Neuronal stem cell (in vitro differentiated cells): ENCODE measurements at regions not wholly inside any gene's neighbourhood (a gene's known extent, or its start where the extent isn't known, plus 50 kb on each side); places are given as distances from the start of the nearest gene placed in this dataset.

Source experiments
- DNase-seq: peaks from one replicate; pipeline ENCODE4 v3.0.0-alpha.2; 2013; ENCODE audit warnings: low spot score
- H2AFZ ChIP-seq: one replicate; pipeline ENCODE4 v1.6.1; 2013; ENCODE audit warnings: mild to moderate bottlenecking, low read length, inconsistent platforms
- H2AK5ac ChIP-seq: 2 replicates; pipeline ENCODE4 v1.6.1; 2013; ENCODE audit warnings: low read depth, mild to moderate bottlenecking, inconsistent platforms, low read length, moderate library complexity, mixed read lengths
- H2BK120ac ChIP-seq: 2 replicates; pipeline ENCODE4 v1.6.1; 2013; ENCODE audit warnings: low read depth, mild to moderate bottlenecking, inconsistent platforms, low read length, moderate library complexity, mixed read lengths
- H2BK12ac ChIP-seq: one replicate; pipeline ENCODE4 v1.6.1; 2013; ENCODE audit warnings: low read length, inconsistent platforms
- H2BK15ac ChIP-seq: 2 replicates; pipeline ENCODE4 v1.6.1; 2013; ENCODE audit warnings: mild to moderate bottlenecking, low read length, inconsistent platforms, mixed read lengths
- H2BK5ac ChIP-seq: one replicate; pipeline ENCODE4 v1.6.1; 2013; ENCODE audit warnings: inconsistent platforms, mild to moderate bottlenecking, low read length, moderate library complexity
- H3K14ac ChIP-seq: one replicate; pipeline ENCODE4 v1.6.1; 2013; ENCODE audit warnings: low read length, inconsistent platforms
- H3K18ac ChIP-seq: 2 replicates; pipeline ENCODE4 v1.6.1; 2013; ENCODE audit warnings: low read length, inconsistent platforms
- H3K23ac ChIP-seq: 2 replicates; pipeline ENCODE4 v1.6.1; 2013; ENCODE audit warnings: low read depth, mild to moderate bottlenecking, mixed read lengths, low read length, inconsistent platforms; ENCODE audit not compliant: poor library complexity
- H3K27ac ChIP-seq: replicated peaks from 3 replicates; pipeline ENCODE4 v1.5.1; 2013; ENCODE audit warnings: low read length, inconsistent platforms
- H3K27me3 ChIP-seq, 3 experiments: 2 replicates each; pipeline ENCODE4 v1.6.1; 2013; ENCODE audit warnings: low read length in 3 of 3, mild to moderate bottlenecking in 2 of 3, inconsistent platforms in 1 of 3, low read depth in 1 of 3, mixed read lengths in 1 of 3, moderate library complexity in 1 of 3; ENCODE audit not compliant: control insufficient read depth in 3 of 3, insufficient read depth in 3 of 3
- H3K36me3 ChIP-seq, 2 donors: replicated peaks in 1 of 2; 2 replicates each; pipeline ENCODE4 v1.6.1; 2013; ENCODE audit warnings: low read length in 2 of 2; ENCODE audit not compliant: control insufficient read depth in 2 of 2, insufficient read depth in 2 of 2
- H3K4ac ChIP-seq: 2 replicates; pipeline ENCODE4 v1.6.1; 2013; ENCODE audit warnings: inconsistent platforms, mild to moderate bottlenecking, low read length, moderate library complexity
- H3K4me1 ChIP-seq, 2 donors: 1 replicate in 1 of 2; 2 replicates in 1 of 2; pipeline ENCODE4 v1.6.1; 2013; ENCODE audit warnings: low read length in 2 of 2, low read depth in 1 of 2; ENCODE audit not compliant: control insufficient read depth in 2 of 2, insufficient read depth in 1 of 2
- H3K4me2 ChIP-seq: one replicate; pipeline ENCODE4 v1.6.1; 2013; ENCODE audit warnings: mild to moderate bottlenecking, low read length, inconsistent platforms; ENCODE audit not compliant: insufficient read depth, poor library complexity, severe bottlenecking
- H3K4me3 ChIP-seq, 2 donors: 2 replicates each; pipeline ENCODE4 v1.5.1; 2013; ENCODE audit warnings: low read length in 2 of 2, mild to moderate bottlenecking in 2 of 2, inconsistent platforms in 1 of 2, moderate library complexity in 1 of 2
- H3K79me1 ChIP-seq: one replicate; pipeline ENCODE4 v1.6.1; 2013; ENCODE audit warnings: low read depth, mild to moderate bottlenecking, inconsistent platforms, low read length, moderate library complexity
- H3K9ac ChIP-seq: one replicate; pipeline ENCODE4 v1.6.1; 2013; ENCODE audit warnings: mild to moderate bottlenecking, low read depth, low read length, inconsistent platforms; ENCODE audit not compliant: poor library complexity
- H3K9me3 ChIP-seq, 2 donors: replicated peaks in 1 of 2; 2 replicates each; pipeline versions ENCODE3 to v1.6.1; 2013; ENCODE audit warnings: low read length in 2 of 2, mild to moderate bottlenecking in 2 of 2, inconsistent platforms in 1 of 2, low read depth in 1 of 2, mixed read lengths in 1 of 2, moderate library complexity in 1 of 2; ENCODE audit not compliant: control insufficient read depth in 2 of 2, insufficient read depth in 1 of 2
- H4K8ac ChIP-seq: one replicate; pipeline ENCODE4 v1.6.1; 2013; ENCODE audit warnings: low read depth, mild to moderate bottlenecking, inconsistent platforms, low read length, moderate library complexity
- H4K91ac ChIP-seq: one replicate; pipeline ENCODE4 v1.6.1; 2013; ENCODE audit warnings: low read length, low read depth, mild to moderate bottlenecking, inconsistent platforms; ENCODE audit not compliant: poor library complexity
- WGBS, 2 donors: extraction: QIAGEN DNeasy Blood & Tissue Kit; methylation state at CpG; one replicate each; pipeline ENCODE4 v1.1.7; 2013; ENCODE audit warnings: missing lambda C conversion rate in 2 of 2, mixed read lengths in 1 of 2; ENCODE audit not compliant: insufficient read length in 2 of 2, insufficient replicate concordance in 1 of 2; ENCODE audit errors: extremely low coverage in 2 of 2; 5-methylcytosine and 5-hydroxymethylcytosine counted together

DNA sequence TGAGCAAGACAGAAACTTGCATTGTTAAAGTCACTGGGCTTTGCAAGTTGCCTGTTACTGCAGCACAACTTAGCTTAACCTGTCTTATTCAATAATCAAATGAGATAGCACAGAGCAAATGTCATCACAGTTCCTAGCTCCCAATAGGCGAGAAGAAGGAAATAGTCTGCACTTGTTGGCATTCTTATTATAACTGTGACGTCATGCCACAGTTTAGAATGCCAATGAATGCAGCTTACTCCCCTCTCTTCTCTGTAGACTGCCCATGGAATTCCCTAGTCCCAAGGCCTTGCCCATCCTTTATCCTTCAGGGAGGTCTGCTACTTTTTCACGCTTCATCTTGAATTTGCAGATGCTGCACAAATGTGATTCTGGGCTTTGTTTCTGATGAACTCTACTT is 1094.9 kb upstream of the AUTS2 start:
- no peak overlapping the region for H2AFZ ChIP-seq
- H2AK5ac ChIP-seq, result no peak overlapping the region
- no peak overlapping the region for H3K4me3 ChIP-seq
- H4K91ac ChIP-seq, result no peak overlapping the region
- no peak overlapping the region for H3K9ac ChIP-seq
- H2BK15ac ChIP-seq, result no peak overlapping the region
- no peak overlapping the region for H4K8ac ChIP-seq
- H3K4me2 ChIP-seq, result no peak overlapping the region
- H3K36me3 ChIP-seq, result no peaks in the 10 kb centered on the region
- H3K27me3 ChIP-seq, result no peaks in the 10 kb centered on the region
- no peak overlapping the region for H3K14ac ChIP-seq
- DNase-seq, result no peak
- no CpG with 5 or more reads among the region's 3 CpGs for WGBS, 2 donors
- H3K79me1 ChIP-seq, result no peaks in the 10 kb centered on the region
- H3K18ac ChIP-seq, result no peak overlapping the region
- no peak overlapping the region for H3K27ac ChIP-seq
- H3K4me1 ChIP-seq, result peaks cover 0 to 2% of the 10 kb centered on the region in 2 donors
- H3K4ac ChIP-seq, result no peak overlapping the region
- no peaks in the 10 kb centered on the region for H3K9me3 ChIP-seq
- H2BK5ac ChIP-seq, result no peak overlapping the region
- H2BK12ac ChIP-seq, result no peak overlapping the region
- no peak overlapping the region for H2BK120ac ChIP-seq
- H3K23ac ChIP-seq, result no peak overlapping the region

DNA sequence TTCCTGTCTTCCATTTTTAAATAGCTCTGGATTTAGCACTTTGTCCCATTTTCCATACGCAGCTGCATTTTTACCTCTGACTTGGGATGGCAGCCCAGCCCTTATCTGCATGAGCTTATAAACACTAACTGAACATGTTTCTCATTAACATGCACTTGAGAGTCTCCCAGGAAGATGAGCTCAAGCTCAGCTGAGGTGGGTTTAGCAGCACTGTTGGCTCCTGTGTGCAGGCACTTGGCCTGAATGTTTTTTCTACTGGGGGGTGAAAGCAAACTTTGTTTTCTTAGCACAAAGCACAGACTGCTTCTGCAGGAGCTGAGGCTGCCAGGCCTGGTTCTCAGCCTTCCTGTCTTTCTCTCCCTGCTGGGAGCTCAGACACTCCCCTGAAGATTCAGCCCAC is 1093.6 kb upstream of the AUTS2 start:
- Histone ChIP-seq H2AFZ (no peak overlapping the region), H3K4ac (no peak overlapping the region), H3K14ac (no peak overlapping the region), H3K23ac (no peak overlapping the region), H2AK5ac (no peak overlapping the region), H3K4me2 (no peak overlapping the region), H3K4me3 (no peak overlapping the region), H4K8ac (no peak overlapping the region), H3K27ac (no peak overlapping the region), H3K79me1 (no peaks in the 10 kb centered on the region), H3K9me3 (peaks cover 0 to 3% of the 10 kb centered on the region in 2 donors), H2BK5ac (no peak overlapping the region), H2BK15ac (no peak overlapping the region), H3K18ac (no peak overlapping the region), H3K9ac (no peak overlapping the region), H3K4me1 (peaks cover 0 to 2% of the 10 kb centered on the region in 2 donors), H4K91ac (no peak overlapping the region), H3K27me3 (no peaks in the 10 kb centered on the region), H2BK12ac (no peak overlapping the region), H3K36me3 (no peaks in the 10 kb centered on the region), H2BK120ac (no peak overlapping the region)
- no CpG with 5 or more reads among the region's 1 CpG for WGBS, 2 donors
- no peak for DNase-seq

DNA sequence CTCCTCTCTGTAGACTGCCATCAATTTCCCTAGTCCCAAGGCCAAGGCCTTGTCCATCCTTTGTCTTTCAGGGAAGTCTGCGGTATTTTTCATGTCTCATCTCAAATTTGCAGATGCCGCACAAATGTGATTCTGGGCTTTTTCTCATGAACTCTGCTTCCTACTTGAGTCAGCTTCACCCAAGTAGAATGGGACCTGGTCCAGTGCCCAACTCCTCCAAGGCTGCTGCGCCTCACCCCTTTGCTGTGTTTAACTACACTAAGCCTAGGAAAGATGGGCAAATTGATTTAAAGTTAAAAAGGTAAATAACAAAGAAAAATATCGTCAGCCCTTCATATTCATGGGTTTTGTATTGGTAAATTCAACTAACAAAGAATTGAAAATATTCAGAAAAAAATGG is 1092.6 kb upstream of the AUTS2 start:
- no CpG with 5 or more reads among the region's 4 CpGs for WGBS, 2 donors
- Histone ChIP-seq H3K23ac (no peak overlapping the region), H2BK5ac (no peak overlapping the region), H3K4me1 (peaks cover 0 to 2% of the 10 kb centered on the region in 2 donors), H3K4me2 (no peak overlapping the region), H2BK120ac (no peak overlapping the region), H3K27me3 (no peaks in the 10 kb centered on the region), H3K14ac (no peak overlapping the region), H3K27ac (no peak overlapping the region), H4K8ac (no peak overlapping the region), H3K18ac (no peak overlapping the region), H3K9ac (no peak overlapping the region), H2BK12ac (no peak overlapping the region), H2AK5ac (no peak overlapping the region), H2BK15ac (no peak overlapping the region), H3K4me3 (no peak overlapping the region), H3K36me3 (no peaks in the 10 kb centered on the region), H3K4ac (no peak overlapping the region), H4K91ac (no peak overlapping the region), H2AFZ (no peak overlapping the region), H3K79me1 (no peaks in the 10 kb centered on the region), H3K9me3 (peaks cover 0 to 3% of the 10 kb centered on the region in 2 donors)
- no peak for DNase-seq

- peaks cover 0 to 3% of the 10 kb centered on the region in 2 donors for H3K9me3 ChIP-seq
- H4K91ac ChIP-seq, result no peak overlapping the region
- H3K4me2 ChIP-seq, result no peak overlapping the region
- H3K9ac ChIP-seq, result no peak overlapping the region
- no peak overlapping the region for H2BK12ac ChIP-seq
- H3K18ac ChIP-seq, result no peak overlapping the region
- H3K14ac ChIP-seq, result no peak overlapping the region
- H2BK120ac ChIP-seq, result no peak overlapping the region
- H4K8ac ChIP-seq, result no peak overlapping the region
- H2BK15ac ChIP-seq, result no peak overlapping the region
- H3K23ac ChIP-seq, result no peak overlapping the region
- peaks cover 0 to 8% of the 10 kb centered on the region in 2 donors for H3K4me1 ChIP-seq
- H3K4ac ChIP-seq, result no peak overlapping the region
- H3K27me3 ChIP-seq, result peaks cover 0 to 4% (median 0%) of the 10 kb centered on the region in 3 experiments
- no peak overlapping the region for H2AFZ ChIP-seq
- no peak overlapping the region for H3K27ac ChIP-seq
- no peaks in the 10 kb centered on the region for H3K79me1 ChIP-seq
- H3K36me3 ChIP-seq, result no peaks in the 10 kb centered on the region
- no peak overlapping the region for H2BK5ac ChIP-seq
- WGBS, 2 donors, result no CpG with 5 or more reads among the region's 4 CpGs
- H2AK5ac ChIP-seq, result no peak overlapping the region
- no peak overlapping the region for H3K4me3 ChIP-seq
- no peak for DNase-seq
Observed at GRCh38 chr7:68507668-68508067, 1090.6 kb upstream of the AUTS2 start.
